ENCODE measurements at regions not wholly inside any gene's neighbourhood (a gene's known extent, or its start where the extent isn't known, plus 50 kb on each side); places are given as distances from the start of the nearest gene placed in this dataset.

GRCh38 chr1:58352476-58353092, 193.9 kb downstream of the OMA1 start:
- TF ChIP-seq EP300 (IDR thresholded peaks at IDR 0.05; ENCODE audit: borderline replicate concordance): no peak
- TF ChIP-seq FOXM1 (IDR thresholded peaks at IDR 0.05; ENCODE audit: borderline replicate concordance, low read depth): no peak
- TF ChIP-seq TEAD4 (IDR thresholded peaks at IDR 0.05): no peak
- no peak for TF ChIP-seq MAX (IDR thresholded peaks at IDR 0.05)
- no peak for TF ChIP-seq RAD21 (IDR thresholded peaks at IDR 0.05; ENCODE audit: low read depth)
- no peak for TF ChIP-seq NFIC (IDR thresholded peaks at IDR 0.05)
- no peak for TF ChIP-seq TAF1 (IDR thresholded peaks at IDR 0.05; ENCODE audit: low read depth)
- TF ChIP-seq CEBPB (IDR thresholded peaks at IDR 0.05): no peak
- TF ChIP-seq EGR1 (IDR thresholded peaks at IDR 0.05): no peak
- TF ChIP-seq USF1 (IDR thresholded peaks at IDR 0.05): no peak
- TF ChIP-seq ZBTB7A (IDR thresholded peaks at IDR 0.05; ENCODE audit: low read depth): no peak
- no peak for TF ChIP-seq CREB1 (IDR thresholded peaks at IDR 0.05; ENCODE audit: low read depth)
- TF ChIP-seq TCF12 (IDR thresholded peaks at IDR 0.05; ENCODE audit: low read depth): no peak
- TF ChIP-seq YY1 (IDR thresholded peaks at IDR 0.05; ENCODE audit: low read depth): no peak
- no peak for TF ChIP-seq REST (IDR thresholded peaks at IDR 0.05; ENCODE audit: low read depth)

GRCh38 chr1:58346036-58346355, 200.5 kb downstream of the OMA1 start:
- TF ChIP-seq TEAD4 (IDR thresholded peaks at IDR 0.05) (no peak), CREB1 (IDR thresholded peaks at IDR 0.05; ENCODE audit: low read depth) (no peak), EP300 (IDR thresholded peaks at IDR 0.05; ENCODE audit: borderline replicate concordance) (no peak), FOXM1 (IDR thresholded peaks at IDR 0.05; ENCODE audit: borderline replicate concordance, low read depth) (no peak), MAX (IDR thresholded peaks at IDR 0.05) (no peak), YY1 (IDR thresholded peaks at IDR 0.05; ENCODE audit: low read depth) (no peak), TAF1 (IDR thresholded peaks at IDR 0.05; ENCODE audit: low read depth) (no peak), EGR1 (IDR thresholded peaks at IDR 0.05) (no peak), USF1 (IDR thresholded peaks at IDR 0.05) (no peak), REST (IDR thresholded peaks at IDR 0.05; ENCODE audit: low read depth) (no peak)

- TF ChIP-seq USF1 (IDR thresholded peaks at IDR 0.05) (no peak), CEBPB (IDR thresholded peaks at IDR 0.05) (no peak), YY1 (IDR thresholded peaks at IDR 0.05; ENCODE audit: low read depth) (no peak), ZBTB7A (IDR thresholded peaks at IDR 0.05; ENCODE audit: low read depth) (no peak), NFIC (IDR thresholded peaks at IDR 0.05) (no peak), RAD21 (IDR thresholded peaks at IDR 0.05; ENCODE audit: low read depth) (no peak), TCF12 (IDR thresholded peaks at IDR 0.05; ENCODE audit: low read depth) (no peak), MAX (IDR thresholded peaks at IDR 0.05) (no peak), EGR1 (IDR thresholded peaks at IDR 0.05) (no peak), CREB1 (IDR thresholded peaks at IDR 0.05; ENCODE audit: low read depth) (no peak), REST (IDR thresholded peaks at IDR 0.05; ENCODE audit: low read depth) (no peak), EP300 (IDR thresholded peaks at IDR 0.05; ENCODE audit: borderline replicate concordance) (no peak), TAF1 (IDR thresholded peaks at IDR 0.05; ENCODE audit: low read depth) (no peak), TEAD4 (IDR thresholded peaks at IDR 0.05) (no peak), FOXM1 (IDR thresholded peaks at IDR 0.05; ENCODE audit: borderline replicate concordance, low read depth) (no peak)
These were observed 201.1 kb downstream of the OMA1 start for GRCh38 chr1:58345215-58346035.

Data from Ishikawa (cell line).